ENCODE measurements at regions not wholly inside any gene's neighbourhood (a gene's known extent, or its start where the extent isn't known, plus 50 kb on each side); places are given as distances from the start of the nearest gene placed in this dataset.

DNA sequence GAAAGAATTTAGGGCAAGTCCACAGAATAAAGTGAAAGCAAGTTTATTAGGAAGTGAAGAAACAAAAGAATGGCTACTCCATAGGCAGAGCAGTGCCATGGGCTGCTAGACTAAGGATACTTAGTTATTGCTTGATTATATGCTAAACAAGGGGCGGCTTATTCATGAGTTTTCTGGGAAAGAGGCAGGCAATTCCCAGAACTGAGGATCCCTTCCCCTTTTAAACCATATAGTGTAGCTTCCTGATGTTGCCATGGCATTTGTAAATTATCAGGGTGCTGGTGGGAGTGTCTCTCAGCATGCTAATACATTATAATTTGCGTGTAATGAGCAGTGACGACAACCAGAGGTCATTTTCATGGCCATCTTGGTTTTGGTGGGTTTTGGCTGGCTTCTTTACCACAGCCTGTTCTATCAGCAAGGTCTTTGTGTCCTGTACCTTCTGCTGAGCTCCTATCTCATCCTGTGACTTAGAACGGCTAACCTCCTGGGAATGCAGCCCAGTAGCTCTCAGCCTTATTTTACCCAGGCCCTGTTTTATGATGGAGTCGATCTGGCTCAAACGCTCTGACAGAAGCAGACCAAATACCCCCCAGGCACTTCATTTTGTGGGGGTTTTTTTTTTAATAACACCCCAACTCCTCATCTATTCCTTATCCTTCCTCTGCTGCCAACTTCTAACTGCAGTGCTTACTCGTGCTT is 103.0 kb upstream of the RARB start:
- no peak overlapping the region for H3K4me3 ChIP-seq (ENCODE audit: control insufficient read depth, low read depth, low read length)
- no peak for DNase-seq (ENCODE audit: low read depth)
- TF ChIP-seq, protein P1, sequence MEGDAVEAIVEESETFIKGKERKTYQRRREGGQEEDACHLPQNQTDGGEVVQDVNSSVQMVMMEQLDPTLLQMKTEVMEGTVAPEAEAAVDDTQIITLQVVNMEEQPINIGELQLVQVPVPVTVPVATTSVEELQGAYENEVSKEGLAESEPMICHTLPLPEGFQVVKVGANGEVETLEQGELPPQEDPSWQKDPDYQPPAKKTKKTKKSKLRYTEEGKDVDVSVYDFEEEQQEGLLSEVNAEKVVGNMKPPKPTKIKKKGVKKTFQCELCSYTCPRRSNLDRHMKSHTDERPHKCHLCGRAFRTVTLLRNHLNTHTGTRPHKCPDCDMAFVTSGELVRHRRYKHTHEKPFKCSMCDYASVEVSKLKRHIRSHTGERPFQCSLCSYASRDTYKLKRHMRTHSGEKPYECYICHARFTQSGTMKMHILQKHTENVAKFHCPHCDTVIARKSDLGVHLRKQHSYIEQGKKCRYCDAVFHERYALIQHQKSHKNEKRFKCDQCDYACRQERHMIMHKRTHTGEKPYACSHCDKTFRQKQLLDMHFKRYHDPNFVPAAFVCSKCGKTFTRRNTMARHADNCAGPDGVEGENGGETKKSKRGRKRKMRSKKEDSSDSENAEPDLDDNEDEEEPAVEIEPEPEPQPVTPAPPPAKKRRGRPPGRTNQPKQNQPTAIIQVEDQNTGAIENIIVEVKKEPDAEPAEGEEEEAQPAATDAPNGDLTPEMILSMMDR (conservative IDR thresholded peaks at IDR 0.05; ENCODE audit: control insufficient read depth, insufficient read depth, low read depth, low read length) = no peak

DNA sequence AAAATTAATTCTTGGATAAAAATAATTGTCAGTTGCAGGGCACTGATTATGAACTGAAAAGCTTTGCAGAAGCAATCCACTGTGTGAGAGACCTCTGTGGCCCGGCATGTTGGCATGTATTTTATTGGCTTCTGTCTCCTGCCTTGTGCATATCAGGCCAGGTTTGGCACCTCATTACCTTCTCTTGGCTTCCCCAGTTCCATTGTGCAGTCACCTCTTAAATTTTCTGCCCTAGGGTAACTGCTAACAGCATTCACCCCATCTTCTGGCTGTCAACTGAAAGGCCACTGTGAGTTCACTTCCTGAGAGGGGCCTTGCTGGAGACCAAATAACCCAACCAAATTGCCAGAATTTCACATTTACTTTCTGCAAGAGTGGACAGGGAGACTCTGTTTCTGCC is 92.7 kb upstream of the RARB start:
- TF ChIP-seq, protein P1 (conservative IDR thresholded peaks at IDR 0.05; ENCODE audit: control insufficient read depth, insufficient read depth, low read depth, low read length) = no peak
- H3K4me3 ChIP-seq (ENCODE audit: control insufficient read depth, low read depth, low read length) = no peak overlapping the region

DNA sequence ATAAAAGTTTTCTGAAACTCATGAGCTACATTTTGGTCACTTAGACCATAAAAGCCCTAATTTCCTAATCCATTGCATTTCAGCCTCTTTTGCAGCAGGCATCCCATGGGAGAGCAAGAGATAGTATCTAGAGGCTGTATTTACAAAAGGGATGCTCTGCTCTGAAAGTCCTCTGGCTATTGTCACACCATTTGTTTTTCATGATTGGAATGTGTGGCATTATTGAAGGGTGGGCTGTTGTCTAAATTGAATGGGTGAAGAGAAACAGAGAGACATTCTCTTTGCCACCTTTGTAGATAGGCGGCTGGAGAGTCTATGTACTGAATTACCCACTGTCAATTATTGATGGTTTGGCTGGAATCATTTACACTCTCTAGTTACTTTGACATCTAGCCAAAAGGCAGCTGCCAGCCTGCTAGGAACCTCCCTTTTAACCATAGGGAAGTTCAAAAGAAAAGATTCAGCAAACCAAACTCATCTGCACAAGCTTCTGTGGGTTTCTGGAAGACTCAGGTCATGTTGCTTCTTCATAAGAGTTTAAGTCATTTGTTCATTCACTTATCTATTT is 89.8 kb upstream of the RARB start:
- no peak for DNase-seq (ENCODE audit: low read depth)
- TF ChIP-seq, protein P1 (conservative IDR thresholded peaks at IDR 0.05; ENCODE audit: control insufficient read depth, insufficient read depth, low read depth, low read length) = no peak
- H3K4me3 ChIP-seq (ENCODE audit: control insufficient read depth, low read depth, low read length) = no peak overlapping the region

More for the DNA sequence above, 92.7 kb upstream of the RARB start:
- no peak for DNase-seq (ENCODE audit: low read depth)

DNA sequence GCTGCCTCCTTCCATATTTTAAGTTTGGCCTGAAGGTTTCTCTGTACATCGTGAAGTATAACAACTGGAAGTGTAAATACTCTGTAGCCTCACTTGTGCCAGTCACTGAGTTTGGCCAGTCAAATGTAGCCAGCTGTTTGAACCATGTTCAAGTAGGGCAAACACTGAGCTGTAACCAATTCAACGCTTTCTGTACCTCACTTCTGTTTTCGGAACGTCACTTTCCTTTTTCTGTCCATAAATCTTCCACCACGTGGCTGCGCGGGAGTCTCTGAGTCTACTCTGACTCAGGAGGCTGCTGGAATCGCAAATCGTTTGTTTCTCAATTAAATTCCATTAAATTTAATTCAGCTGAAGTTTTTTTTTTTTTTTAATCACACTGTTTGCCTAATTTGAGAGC is 88.8 kb upstream of the RARB start:
- H3K4me3 ChIP-seq (ENCODE audit: control insufficient read depth, low read depth, low read length) = no peak overlapping the region
- DNase-seq (ENCODE audit: low read depth) = no peak
- TF ChIP-seq, protein P1 (conservative IDR thresholded peaks at IDR 0.05; ENCODE audit: control insufficient read depth, insufficient read depth, low read depth, low read length) = no peak

DNA sequence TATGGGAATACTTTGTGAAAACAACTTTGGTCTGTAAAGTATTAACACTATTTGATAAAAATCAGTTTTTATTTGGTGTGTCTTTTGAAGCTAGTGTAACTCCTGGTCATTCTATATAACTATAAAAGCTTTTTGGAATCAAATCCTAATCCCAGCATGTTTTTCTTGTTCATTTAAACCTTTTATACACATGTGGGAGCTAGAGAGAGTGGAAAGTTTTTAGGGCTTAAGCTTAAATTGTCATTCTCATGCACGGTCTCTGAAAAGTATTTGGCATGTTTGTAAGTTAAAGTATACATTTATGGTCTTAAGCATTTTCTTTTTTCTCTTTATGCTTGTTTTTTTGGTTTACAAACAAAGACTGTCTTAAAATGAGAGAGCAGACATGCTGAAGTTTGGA is 83.4 kb upstream of the RARB start:
- no peak for DNase-seq (ENCODE audit: low read depth)
- TF ChIP-seq, protein P1 (conservative IDR thresholded peaks at IDR 0.05; ENCODE audit: control insufficient read depth, insufficient read depth, low read depth, low read length) = no peak
- no peak overlapping the region for H3K4me3 ChIP-seq (ENCODE audit: control insufficient read depth, low read depth, low read length)

DNA sequence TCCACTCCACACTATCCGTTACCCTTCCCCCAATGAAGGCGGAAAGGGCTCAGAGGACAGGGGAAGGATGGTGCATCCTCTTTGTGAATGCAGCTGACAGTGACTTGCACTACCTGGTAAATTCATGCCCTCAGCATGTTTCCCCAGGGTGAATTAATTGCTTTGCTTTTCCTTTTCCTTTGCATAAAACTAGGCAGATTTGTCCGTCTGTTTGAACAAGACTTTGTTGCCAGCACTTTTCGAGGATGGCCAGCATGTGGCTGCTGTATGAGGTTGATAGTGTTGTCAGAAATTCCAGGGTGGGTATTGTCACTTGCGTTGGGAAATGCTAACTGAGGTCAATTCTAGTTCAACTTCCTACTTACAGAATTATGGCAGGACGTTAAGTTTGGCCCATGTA is 79.0 kb upstream of the RARB start:
- no peak for DNase-seq (ENCODE audit: low read depth)
- TF ChIP-seq, protein P1 (conservative IDR thresholded peaks at IDR 0.05; ENCODE audit: control insufficient read depth, insufficient read depth, low read depth, low read length) = no peak
- H3K4me3 ChIP-seq (ENCODE audit: control insufficient read depth, low read depth, low read length) = no peak overlapping the region
